Thyroid gland (tissue), 4 donors: ENCODE measurements at regions not wholly inside any gene's neighbourhood (a gene's known extent, or its start where the extent isn't known, plus 50 kb on each side); places are given as distances from the start of the nearest gene placed in this dataset.

Experiments used
- CTCF ChIP-seq, 6 experiments: fragments of 200-600 bp in 3 of 6; fragments of 450-650 bp in 3 of 6; sonication (generic) in 3 of 6; IDR thresholded peaks; one replicate each; pipeline ENCODE4 v1.5.1; 2016 to 2019; ENCODE audit warnings: antibody characterized with exemption in 6 of 6, mild to moderate bottlenecking in 2 of 6, inconsistent platforms in 1 of 6, moderate library complexity in 1 of 6
- POLR2A ChIP-seq, 2 donors: fragments of 450-650 bp; IDR thresholded peaks; one replicate each; pipeline ENCODE4 v1.6.1; 2017; ENCODE audit warnings: antibody characterized with exemption in 2 of 2, mild to moderate bottlenecking in 2 of 2, moderate library complexity in 1 of 2

GRCh38 chr2:156211318-156211717 is 121.2 kb downstream of the NR4A2 start:
- TF ChIP-seq CTCF (IDR thresholded peaks at IDR 0.05) (no peak), POLR2A (IDR thresholded peaks at IDR 0.05) (no peak)
